Thymus (tissue), 11 donors: ENCODE measurements at regions not wholly inside any gene's neighbourhood (a gene's known extent, or its start where the extent isn't known, plus 50 kb on each side); places are given as distances from the start of the nearest gene placed in this dataset.
"Not testable (repeated sequence)": the region's sequence is repeated elsewhere in the genome, so short reads cannot be mapped to it uniquely, and the experiment has no call there.

Source experiments
- DNase-seq, 9 donors: peaks; one replicate each; pipeline ENCODE4 v3.0.0-alpha.2; 2013; ENCODE audit warnings: low spot score in 9 of 9, low read depth in 6 of 9, missing footprints in 1 of 9
- H3K27ac ChIP-seq, 2 donors: one replicate each; pipeline ENCODE4 v1.5.1; 2013; ENCODE audit warnings: control low read depth in 1 of 2, low read depth in 1 of 2, low read length in 1 of 2, mild to moderate bottlenecking in 1 of 2, moderate library complexity in 1 of 2
- H3K27me3 ChIP-seq, 2 donors: one replicate each; pipeline ENCODE4 v1.5.1; 2013; ENCODE audit warnings: low read length in 1 of 2; ENCODE audit not compliant: control insufficient read depth in 2 of 2, insufficient read depth in 1 of 2
- H3K36me3 ChIP-seq, 2 donors: one replicate each; pipeline ENCODE4 v1.5.1; 2013; ENCODE audit warnings: low read length in 1 of 2, mild to moderate bottlenecking in 1 of 2, moderate library complexity in 1 of 2; ENCODE audit not compliant: control insufficient read depth in 2 of 2, insufficient read depth in 2 of 2
- H3K4me1 ChIP-seq, 2 donors: one replicate each; pipeline ENCODE4 v1.5.1; 2013; ENCODE audit warnings: low read length in 2 of 2; ENCODE audit not compliant: control insufficient read depth in 2 of 2, insufficient read depth in 2 of 2
- H3K4me3 ChIP-seq, 2 donors: one replicate each; pipeline ENCODE4 v1.5.1; 2013; ENCODE audit warnings: low read length in 2 of 2, control low read depth in 1 of 2, mild to moderate bottlenecking in 1 of 2
- H3K9me3 ChIP-seq, 2 donors: one replicate each; pipeline ENCODE4 v1.5.1; 2013; ENCODE audit warnings: low read length in 1 of 2, mild to moderate bottlenecking in 1 of 2; ENCODE audit not compliant: control insufficient read depth in 2 of 2, insufficient read depth in 1 of 2
- WGBS: extraction: QIAGEN DNeasy Blood & Tissue Kit; methylation state at CpG from one replicate; pipeline ENCODE4 v1.1.7; 2013; 5-methylcytosine and 5-hydroxymethylcytosine counted together
- donor health status: healthy.

DNA sequence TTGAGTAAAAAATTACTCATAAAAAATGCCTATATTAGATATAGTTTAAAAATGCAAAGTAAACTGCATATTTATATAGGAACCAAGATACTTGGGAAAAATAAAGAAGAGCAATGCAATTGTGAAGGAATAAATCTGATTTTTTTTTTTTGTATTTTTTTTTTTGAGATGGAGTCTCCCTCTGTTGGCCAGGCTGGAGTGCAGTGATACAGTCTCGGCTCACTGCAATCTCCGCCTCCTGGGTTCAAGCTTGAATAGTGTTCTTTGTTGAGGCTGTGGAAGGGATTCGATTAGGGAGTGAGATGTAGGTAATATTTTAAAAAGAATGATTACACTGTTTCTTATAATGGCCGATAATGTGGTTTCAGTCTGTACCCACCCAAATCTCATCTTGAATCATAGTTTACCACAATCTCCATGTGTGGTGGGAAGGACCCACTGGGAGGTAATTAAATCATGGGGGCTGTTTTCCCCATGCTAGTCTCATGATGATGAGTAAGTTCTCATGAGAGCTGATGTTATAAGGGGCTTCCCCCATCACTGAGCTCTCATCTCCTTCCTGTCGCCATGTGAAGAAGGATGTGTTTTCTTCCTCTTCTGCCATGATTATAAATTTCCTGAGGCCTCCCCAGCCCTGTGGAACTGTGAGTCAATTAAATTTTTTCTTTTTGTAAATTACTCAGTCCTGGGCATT, 1765.9 kb downstream of the PLA2G4A start:
- no peak overlapping the region for H3K4me3 ChIP-seq
- no peak for DNase-seq
- H3K36me3 ChIP-seq = no peaks in the 10 kb centered on the region
- no peak overlapping the region for H3K27ac ChIP-seq
- H3K9me3 ChIP-seq = no peaks in the 10 kb centered on the region
- 84% methylated on average over 5 of the region's 5 CpGs for WGBS
- no peaks in the 10 kb centered on the region for H3K27me3 ChIP-seq
- H3K4me1 ChIP-seq = no peaks in the 10 kb centered on the region

DNA sequence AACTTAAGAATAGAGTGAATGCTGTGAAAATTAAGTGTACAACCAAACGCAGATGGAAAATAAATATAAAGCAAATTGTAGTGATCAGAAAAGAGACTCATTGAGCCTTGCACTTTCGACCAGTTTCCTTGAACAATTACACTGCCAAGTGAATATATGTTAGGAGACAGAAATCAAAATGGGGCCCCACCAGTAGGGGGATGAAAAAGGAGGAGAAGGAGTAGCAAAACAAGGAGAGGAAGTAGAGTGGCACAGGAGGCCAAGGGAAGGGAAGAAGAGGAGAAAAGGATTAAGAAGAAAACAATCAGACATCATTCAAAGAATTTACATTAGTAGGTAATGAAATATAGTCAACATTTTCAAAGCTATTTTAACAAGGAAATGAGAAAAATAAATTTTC, 1770.6 kb downstream of the PLA2G4A start:
- H3K4me1 ChIP-seq = no peaks in the 10 kb centered on the region
- H3K27me3 ChIP-seq = no peaks in the 10 kb centered on the region
- WGBS = 87% methylated on average over 2 of the region's 2 CpGs
- no peak for DNase-seq
- no peaks in the 10 kb centered on the region for H3K9me3 ChIP-seq
- no peak overlapping the region for H3K4me3 ChIP-seq
- H3K36me3 ChIP-seq = no peaks in the 10 kb centered on the region
- H3K27ac ChIP-seq = no peak overlapping the region

DNA sequence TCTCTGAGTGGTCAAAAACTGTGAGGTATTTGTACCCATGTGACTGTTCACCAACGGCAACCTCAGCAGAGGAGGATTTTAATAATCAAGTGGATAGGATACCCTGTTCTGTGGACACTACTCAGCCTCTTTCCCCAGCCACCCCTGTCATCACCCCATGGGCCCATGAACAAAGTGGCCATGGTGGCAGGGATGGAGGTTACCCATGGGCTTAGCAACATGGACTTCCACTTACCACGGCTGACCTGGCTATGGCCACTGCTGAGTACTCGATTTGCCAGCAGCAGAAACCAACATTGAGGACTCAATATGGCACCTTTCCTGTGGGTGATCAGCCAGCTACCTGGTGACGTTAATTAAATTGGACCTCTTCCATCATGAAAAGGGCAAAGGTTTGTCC, 1782.7 kb downstream of the PLA2G4A start:
- no peak overlapping the region for H3K27ac ChIP-seq
- no peaks in the 10 kb centered on the region for H3K9me3 ChIP-seq
- no peaks in the 10 kb centered on the region for H3K4me1 ChIP-seq
- no peak overlapping the region for H3K4me3 ChIP-seq
- no peaks in the 10 kb centered on the region for H3K27me3 ChIP-seq
- WGBS = 92% methylated on average over 4 of the region's 4 CpGs
- DNase-seq = no peak
- no peaks in the 10 kb centered on the region for H3K36me3 ChIP-seq

DNA sequence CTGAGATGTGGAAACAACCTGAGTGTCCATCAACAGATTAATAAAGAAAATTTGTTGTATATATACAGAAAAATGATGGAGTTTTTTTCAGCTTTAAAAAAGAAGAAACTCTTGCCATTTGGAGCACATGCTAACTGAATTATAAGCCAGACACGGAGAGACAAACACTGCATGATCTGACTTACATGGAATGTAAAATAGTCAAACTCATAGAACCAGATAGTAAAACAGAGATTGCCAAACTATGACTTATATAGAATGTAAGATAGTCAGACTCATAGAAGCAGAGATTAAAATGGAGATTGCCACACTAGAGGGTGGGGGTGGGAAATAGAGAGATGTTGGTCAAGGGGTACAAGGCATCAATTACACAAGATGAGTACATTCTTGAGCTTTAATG, 1786.6 kb downstream of the PLA2G4A start:
- Histone ChIP-seq H3K4me3 (no peak overlapping the region), H3K27ac (no peak overlapping the region), H3K9me3 (no peaks in the 10 kb centered on the region), H3K4me1 (no peaks in the 10 kb centered on the region), H3K36me3 (no peaks in the 10 kb centered on the region), H3K27me3 (no peaks in the 10 kb centered on the region)
- no peak for DNase-seq
- WGBS = 95% methylated on average over 1 of the region's 1 CpG

DNA sequence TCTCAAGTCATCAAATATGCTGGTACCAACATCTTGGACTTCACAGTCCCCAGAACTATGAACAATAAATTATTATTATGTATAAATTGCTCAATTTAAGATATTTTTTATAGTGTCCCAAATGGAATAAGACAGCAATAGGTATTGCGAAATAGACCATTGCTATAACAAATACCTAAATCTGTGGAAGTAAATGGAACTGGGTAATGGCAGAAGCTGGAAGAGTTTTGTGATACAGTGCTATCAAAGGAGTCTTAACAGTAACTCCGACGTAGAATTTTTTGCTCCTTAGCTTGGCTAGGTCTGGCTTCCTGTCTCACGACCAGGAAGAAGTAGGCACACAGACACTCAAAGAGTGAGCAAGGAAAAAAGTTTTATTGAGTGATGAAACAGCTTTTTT, 1791.5 kb downstream of the PLA2G4A start:
- no peaks in the 10 kb centered on the region for H3K27me3 ChIP-seq
- DNase-seq = no peak
- H3K36me3 ChIP-seq = no peaks in the 10 kb centered on the region
- H3K4me3 ChIP-seq = no peak overlapping the region
- H3K9me3 ChIP-seq = no peaks in the 10 kb centered on the region
- H3K4me1 ChIP-seq = no peaks in the 10 kb centered on the region
- H3K27ac ChIP-seq = no peak overlapping the region
- 94% methylated on average over 4 of the region's 4 CpGs for WGBS

DNA sequence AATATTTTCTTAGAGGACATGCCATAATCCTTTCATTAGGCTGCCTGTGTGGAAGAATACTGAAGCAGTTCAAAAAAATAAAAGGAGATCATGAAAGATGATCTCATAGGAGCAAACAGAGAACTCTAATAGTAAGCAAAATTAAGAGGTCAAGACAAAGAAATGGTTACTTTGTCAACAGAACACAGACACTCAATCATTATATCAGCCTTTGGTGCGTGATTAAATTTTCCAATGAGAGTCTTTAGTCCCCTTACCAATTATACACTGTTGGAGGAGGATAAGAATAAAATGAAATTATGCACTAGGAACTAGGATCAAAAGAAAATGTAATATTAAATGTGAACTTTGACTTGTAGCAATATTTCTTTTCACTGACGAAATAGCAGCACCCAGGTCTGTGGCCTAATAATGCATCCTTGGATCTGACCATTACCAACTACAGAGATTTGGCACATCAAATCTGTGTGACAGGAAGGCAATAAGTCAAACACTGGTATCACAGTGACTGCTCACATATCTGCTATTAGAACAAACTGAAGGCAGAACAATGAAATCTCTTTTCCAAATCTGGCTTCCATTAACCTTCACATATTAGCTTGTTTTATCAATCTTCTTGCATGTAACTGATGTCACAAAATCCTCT, 1812.9 kb downstream of the PLA2G4A start:
- Histone ChIP-seq H3K4me1 (no peaks in the 10 kb centered on the region), H3K9me3 (no peaks in the 10 kb centered on the region), H3K4me3 (no peak overlapping the region), H3K27me3 (no peaks in the 10 kb centered on the region), H3K27ac (no peak overlapping the region), H3K36me3 (no peaks in the 10 kb centered on the region)
- WGBS = 93% methylated on average over 2 of the region's 2 CpGs
- DNase-seq = no peak

DNA sequence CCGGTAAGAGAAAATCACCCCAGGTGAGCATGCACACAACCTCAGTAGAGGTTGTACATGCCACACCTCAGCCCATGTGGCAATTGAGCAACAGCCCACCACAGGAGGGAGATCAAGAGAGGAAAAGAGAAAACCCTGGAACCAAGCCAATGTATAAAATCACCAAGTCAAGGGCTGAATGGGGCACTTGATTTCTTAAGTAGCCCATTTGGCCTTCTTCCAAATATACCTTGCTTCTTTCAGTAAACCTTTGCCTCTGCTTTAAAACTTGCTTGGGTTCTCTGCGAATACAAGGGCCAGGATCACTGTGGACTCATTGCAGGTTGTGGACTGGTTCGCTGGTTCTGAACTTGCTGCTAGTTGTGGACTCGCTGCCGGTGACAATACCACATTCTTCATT, 1814.0 kb downstream of the PLA2G4A start:
- no peak for DNase-seq
- WGBS = 96% methylated on average over 5 of the region's 5 CpGs
- no peak overlapping the region for H3K4me3 ChIP-seq
- no peaks in the 10 kb centered on the region for H3K27me3 ChIP-seq
- H3K4me1 ChIP-seq = no peaks in the 10 kb centered on the region
- H3K36me3 ChIP-seq = no peaks in the 10 kb centered on the region
- H3K9me3 ChIP-seq = no peaks in the 10 kb centered on the region
- H3K27ac ChIP-seq = no peak overlapping the region

DNA sequence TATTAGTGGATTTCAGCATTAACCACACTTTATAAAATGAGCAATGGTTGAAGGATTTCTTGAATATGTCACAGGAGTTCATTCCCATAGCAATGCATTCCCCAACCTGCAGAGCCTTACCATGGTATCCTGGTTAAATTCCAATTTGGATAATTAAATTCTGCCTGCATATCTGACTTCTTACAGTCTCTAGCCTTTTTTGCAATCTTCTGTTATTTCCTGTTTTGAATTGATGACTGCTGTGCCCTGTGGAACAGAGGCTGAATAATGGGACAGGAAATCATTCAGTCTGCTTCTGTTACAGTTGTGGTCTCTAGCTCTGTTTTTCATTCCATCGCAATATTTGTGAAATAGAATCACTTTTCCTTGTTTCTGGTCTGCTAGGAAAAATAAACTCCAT, 1823.9 kb downstream of the PLA2G4A start:
- Histone ChIP-seq H3K9me3 (no peaks in the 10 kb centered on the region), H3K27me3 (no peaks in the 10 kb centered on the region), H3K4me3 (no peak overlapping the region), H3K36me3 (no peaks in the 10 kb centered on the region), H3K27ac (no peak overlapping the region), H3K4me1 (no peaks in the 10 kb centered on the region)
- no peak for DNase-seq
- 9% methylated on average over 1 of the region's 1 CpG for WGBS

DNA sequence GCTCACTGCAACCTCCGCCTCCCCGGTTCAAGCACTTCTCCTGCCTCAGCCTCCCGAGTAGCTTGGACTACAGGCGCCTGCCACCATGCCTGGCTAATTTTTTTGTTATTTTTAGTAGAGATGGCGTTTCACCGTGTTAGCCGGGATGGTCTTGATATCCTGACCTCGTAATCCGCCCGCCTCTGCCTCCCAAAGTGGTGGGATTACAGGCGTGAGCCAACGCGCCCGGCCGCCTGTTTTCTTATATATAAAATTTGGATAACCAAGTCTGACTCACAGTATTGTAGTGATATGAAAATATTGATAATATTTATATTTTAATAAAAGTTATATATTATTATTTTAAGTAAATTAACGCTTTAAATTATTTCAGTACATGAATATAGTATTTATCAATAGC, 1821.7 kb downstream of the BRINP3 start:
- not testable (repeated sequence) for H3K4me1 ChIP-seq, H3K4me3 ChIP-seq, H3K9me3 ChIP-seq, H3K27ac ChIP-seq, H3K36me3 ChIP-seq, H3K27me3 ChIP-seq, DNase-seq
- WGBS = 96% methylated on average over 16 of the region's 16 CpGs
